SH-SY5Y (cell line): ENCODE measurements at regions not wholly inside any gene's neighbourhood (a gene's known extent, or its start where the extent isn't known, plus 50 kb on each side); places are given as distances from the start of the nearest gene placed in this dataset.

Source experiments
- GATA2 ChIP-seq: IDR thresholded peaks from 2 replicates; pipeline ENCODE4 v1.6.1; 2011; ENCODE audit warnings: mild to moderate bottlenecking, low read depth, low read length
- GATA3 ChIP-seq: IDR thresholded peaks from 2 replicates; pipeline ENCODE4 v1.6.1; 2011; ENCODE audit warnings: low read depth, mild to moderate bottlenecking, low read length, moderate library complexity

- TF ChIP-seq GATA2 (no peak), GATA3 (no peak)
Measured at GRCh38 chr12:111255261-111255660, 113.6 kb downstream of the PHETA1 start.
